BLaER1 (cell line): ENCODE measurements at regions not wholly inside any gene's neighbourhood (a gene's known extent, or its start where the extent isn't known, plus 50 kb on each side); places are given as distances from the start of the nearest gene placed in this dataset.

ENCODE experiments used
- H3K27ac ChIP-seq: shearing (Covaris generic); formaldehyde crosslinking; 2 replicates; pipeline ENCODE4 v1.8.1; 2022
- H3K27me3 ChIP-seq: shearing (Covaris generic); formaldehyde crosslinking; 2 replicates; pipeline ENCODE4 v1.8.1; 2022
- H3K36me3 ChIP-seq: shearing (Covaris generic); formaldehyde crosslinking; 2 replicates; pipeline ENCODE4 v1.8.1; 2022
- H3K4me1 ChIP-seq: shearing (Covaris generic); formaldehyde crosslinking; 2 replicates; pipeline ENCODE4 v1.8.1; 2022
- H3K4me2 ChIP-seq: shearing (Covaris generic); formaldehyde crosslinking; 2 replicates; pipeline ENCODE4 v1.8.1; 2022
- H3K4me3 ChIP-seq: shearing (Covaris generic); formaldehyde crosslinking; 2 replicates; pipeline ENCODE4 v1.8.1; 2022
- H3K9ac ChIP-seq: shearing (Covaris generic); formaldehyde crosslinking; 2 replicates; pipeline ENCODE4 v1.8.1; 2022
- H3K9me3 ChIP-seq: shearing (Covaris generic); formaldehyde crosslinking; 2 replicates; pipeline ENCODE4 v1.8.1; 2022
- H4K20me1 ChIP-seq: shearing (Covaris generic); formaldehyde crosslinking; 2 replicates; pipeline ENCODE4 v1.8.1; 2022
- Cebpa-rat ChIP-seq: shearing (Covaris generic); IDR thresholded peaks from 2 replicates; pipeline ENCODE4 v1.8.1; 2022

DNA sequence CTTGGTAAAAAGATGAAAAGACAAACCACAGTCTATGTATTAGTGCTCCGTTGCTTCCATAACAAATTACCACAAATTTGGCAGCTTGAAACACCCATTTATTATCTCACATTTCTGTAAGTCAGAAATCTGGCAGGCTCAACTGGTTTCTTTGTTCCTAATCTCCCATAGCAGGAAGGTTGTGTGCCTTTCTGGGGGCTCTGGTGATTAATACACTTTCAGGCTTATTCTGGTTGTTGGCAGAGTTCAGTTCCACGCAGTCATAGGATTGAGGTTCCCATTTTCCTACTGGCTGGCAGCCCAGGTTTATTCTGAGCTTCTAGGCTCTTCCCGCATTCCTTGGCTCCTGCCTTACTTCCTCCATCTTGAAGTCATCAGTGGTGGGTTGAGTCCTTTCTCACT is 189.3 kb downstream of the ANAPC1 start:
- H3K4me3 ChIP-seq = no peak overlapping the region
- no peak overlapping the region for H3K4me2 ChIP-seq
- TF ChIP-seq Cebpa-rat = no peak
- H3K4me1 ChIP-seq = peaks cover 9% of the 10 kb centered on the region
- no peak overlapping the region for H3K9ac ChIP-seq
- no peaks in the 10 kb centered on the region for H3K9me3 ChIP-seq
- H3K27ac ChIP-seq = no peak overlapping the region
- no peaks in the 10 kb centered on the region for H4K20me1 ChIP-seq
- no peaks in the 10 kb centered on the region for H3K36me3 ChIP-seq
- no peaks in the 10 kb centered on the region for H3K27me3 ChIP-seq

- Histone ChIP-seq H3K9me3 (no peaks in the 10 kb centered on the region), H4K20me1 (no peaks in the 10 kb centered on the region), H3K4me1 (peaks cover 9% of the 10 kb centered on the region), H3K36me3 (no peaks in the 10 kb centered on the region), H3K4me3 (no peak overlapping the region), H3K27ac (no peak overlapping the region), H3K27me3 (no peaks in the 10 kb centered on the region), H3K9ac (no peak overlapping the region), H3K4me2 (no peak overlapping the region)
- TF ChIP-seq Cebpa-rat = no peak
These were observed 188.5 kb downstream of the ANAPC1 start for GRCh38 chr2:111695441-111696007.

- no peaks in the 10 kb centered on the region for H3K27me3 ChIP-seq
These were observed 187.8 kb downstream of the ANAPC1 start for GRCh38 chr2:111696226-111696625.

DNA sequence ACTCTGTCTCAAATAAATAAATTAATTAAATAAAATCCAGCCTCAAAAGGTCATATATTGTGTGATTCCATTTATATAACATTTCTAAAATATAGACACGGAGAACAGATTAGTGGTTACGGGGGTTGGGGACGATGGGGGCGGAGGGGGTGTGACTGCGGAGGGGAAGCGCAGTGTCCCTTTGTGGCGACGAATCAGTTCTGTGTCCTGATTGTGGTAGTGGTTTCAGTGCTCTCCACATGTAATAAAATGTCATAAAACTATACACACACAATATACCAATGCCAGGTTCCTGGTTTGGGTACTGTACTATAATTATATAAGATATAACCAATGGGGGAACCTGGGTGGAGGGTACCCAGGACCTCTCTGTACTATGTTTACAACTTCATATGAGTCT is 186.4 kb downstream of the ANAPC1 start:
- H3K4me3 ChIP-seq = no peak overlapping the region
- no peak overlapping the region for H3K4me2 ChIP-seq
- H3K27ac ChIP-seq = no peak overlapping the region
- no peaks in the 10 kb centered on the region for H4K20me1 ChIP-seq
- H3K27me3 ChIP-seq = no peaks in the 10 kb centered on the region
- H3K9me3 ChIP-seq = no peaks in the 10 kb centered on the region
- H3K36me3 ChIP-seq = no peaks in the 10 kb centered on the region
- peaks cover 19% of the 10 kb centered on the region for H3K4me1 ChIP-seq
- TF ChIP-seq Cebpa-rat = no peak
- H3K9ac ChIP-seq = no peak overlapping the region

More at GRCh38 chr2:111696226-111696625, 187.8 kb downstream of the ANAPC1 start:
- Histone ChIP-seq H3K27ac (no peak overlapping the region), H3K4me3 (no peak overlapping the region), H3K36me3 (no peaks in the 10 kb centered on the region), H4K20me1 (no peaks in the 10 kb centered on the region), H3K9me3 (no peaks in the 10 kb centered on the region), H3K4me1 (peaks cover 9% of the 10 kb centered on the region), H3K9ac (no peak overlapping the region), H3K4me2 (no peak overlapping the region)
- no peak for TF ChIP-seq Cebpa-rat

GRCh38 chr2:111698089-111698488 is 185.9 kb downstream of the ANAPC1 start:
- Histone ChIP-seq H3K9ac (no peak overlapping the region), H3K27ac (no peak overlapping the region), H3K27me3 (no peaks in the 10 kb centered on the region), H3K4me2 (no peak overlapping the region), H3K9me3 (no peaks in the 10 kb centered on the region), H3K4me1 (peaks cover 22% of the 10 kb centered on the region), H3K4me3 (no peak overlapping the region), H4K20me1 (no peaks in the 10 kb centered on the region), H3K36me3 (no peaks in the 10 kb centered on the region)
- TF ChIP-seq Cebpa-rat = no peak

DNA sequence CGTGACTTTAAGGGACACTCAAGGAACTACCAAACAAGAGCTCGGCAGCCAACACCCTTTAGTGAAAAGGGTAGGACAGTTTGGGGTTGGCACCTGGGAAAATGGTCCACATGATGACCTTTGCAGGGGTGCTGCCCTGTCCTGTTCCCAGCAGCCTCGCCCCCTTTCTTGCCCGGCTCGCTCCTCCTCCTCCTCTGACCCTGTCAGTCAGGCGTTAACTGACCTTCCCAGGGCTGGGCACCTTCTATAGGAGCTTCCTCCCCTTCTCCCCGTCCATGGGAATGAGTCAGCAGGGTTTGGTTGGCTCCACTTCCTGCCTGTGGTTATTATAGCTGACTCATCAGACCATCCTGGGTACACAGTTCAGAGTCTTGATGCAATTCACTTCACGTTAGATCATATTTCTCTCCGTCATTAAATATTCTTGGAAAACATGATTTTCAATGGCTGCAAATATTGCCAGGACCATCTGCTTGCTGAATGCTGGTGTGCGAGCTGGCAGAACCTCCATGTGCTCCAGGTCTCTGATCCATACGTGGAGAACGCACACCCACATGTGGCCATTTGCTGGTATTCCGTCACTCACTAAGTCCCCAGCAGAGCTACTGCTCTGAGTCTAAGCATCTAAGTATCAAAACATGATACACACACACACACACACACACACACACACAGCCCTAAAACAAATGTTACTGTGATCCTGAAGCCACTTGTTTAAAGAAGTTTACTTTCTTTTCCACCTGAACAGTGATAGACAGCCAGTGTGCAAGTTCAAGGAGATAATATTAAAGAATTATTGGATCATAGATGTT is 185.0 kb downstream of the ANAPC1 start:
- no peak overlapping the region for H3K4me3 ChIP-seq
- H3K4me2 ChIP-seq = peak overlapping the region; percentile 67
- H3K4me1 ChIP-seq = peaks cover 28% of the 10 kb centered on the region
- no peaks in the 10 kb centered on the region for H3K9me3 ChIP-seq
- no peak overlapping the region for H3K27ac ChIP-seq
- no peak for TF ChIP-seq Cebpa-rat
- no peaks in the 10 kb centered on the region for H3K36me3 ChIP-seq
- no peaks in the 10 kb centered on the region for H3K27me3 ChIP-seq
- H3K9ac ChIP-seq = no peak overlapping the region
- no peaks in the 10 kb centered on the region for H4K20me1 ChIP-seq

DNA sequence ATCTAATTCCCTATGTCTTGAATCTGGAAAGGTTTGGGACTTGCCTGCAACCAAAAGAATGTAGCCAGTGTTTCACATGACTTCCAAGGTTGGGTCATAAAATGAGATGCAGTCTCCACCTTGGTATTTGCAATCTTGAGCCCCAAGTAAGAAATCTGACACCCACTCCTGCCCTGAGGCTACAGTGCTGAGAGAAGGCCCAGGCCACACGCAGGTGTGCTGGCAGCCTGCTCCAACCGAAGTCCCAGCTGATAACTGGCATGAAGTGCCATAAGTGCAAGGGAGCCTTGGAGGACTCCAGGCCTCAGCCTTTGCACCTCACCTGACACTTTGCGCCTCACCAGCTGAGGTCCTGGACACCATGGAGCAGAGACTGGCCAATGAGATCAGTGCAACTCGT is 182.7 kb downstream of the ANAPC1 start:
- no peaks in the 10 kb centered on the region for H3K27me3 ChIP-seq
- H3K36me3 ChIP-seq = no peaks in the 10 kb centered on the region
- TF ChIP-seq Cebpa-rat = no peak
- H4K20me1 ChIP-seq = no peaks in the 10 kb centered on the region
- H3K4me1 ChIP-seq = peaks cover 52% of the 10 kb centered on the region
- H3K9ac ChIP-seq = no peak overlapping the region
- H3K4me3 ChIP-seq = no peak overlapping the region
- no peak overlapping the region for H3K27ac ChIP-seq
- H3K4me2 ChIP-seq = no peak overlapping the region
- no peaks in the 10 kb centered on the region for H3K9me3 ChIP-seq

DNA sequence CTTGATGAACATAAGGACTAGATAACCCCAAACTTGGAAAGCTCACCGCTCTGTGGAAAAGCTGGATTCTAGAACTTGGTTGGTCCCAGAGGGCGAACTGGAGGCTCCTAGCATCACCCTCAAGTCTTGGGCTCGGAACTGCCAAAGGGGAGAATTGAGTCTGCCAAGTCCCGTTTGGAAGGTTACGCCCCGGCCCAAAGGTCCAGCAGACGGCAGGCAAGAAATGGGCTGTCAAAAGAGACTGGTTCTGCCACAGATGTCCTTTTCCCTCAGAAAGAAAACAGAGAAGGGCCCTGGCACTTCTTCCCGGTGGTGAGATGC is 182.2 kb downstream of the ANAPC1 start:
- H3K4me3 ChIP-seq = no peak overlapping the region
- TF ChIP-seq Cebpa-rat = no peak
- no peaks in the 10 kb centered on the region for H3K9me3 ChIP-seq
- no peaks in the 10 kb centered on the region for H3K27me3 ChIP-seq
- H3K27ac ChIP-seq = no peak overlapping the region
- H3K36me3 ChIP-seq = no peaks in the 10 kb centered on the region
- H3K9ac ChIP-seq = no peak overlapping the region
- H3K4me1 ChIP-seq = peaks cover 56% of the 10 kb centered on the region
- no peak overlapping the region; the same call in 1 of the 2 replicates for H3K4me2 ChIP-seq
- H4K20me1 ChIP-seq = no peaks in the 10 kb centered on the region

DNA sequence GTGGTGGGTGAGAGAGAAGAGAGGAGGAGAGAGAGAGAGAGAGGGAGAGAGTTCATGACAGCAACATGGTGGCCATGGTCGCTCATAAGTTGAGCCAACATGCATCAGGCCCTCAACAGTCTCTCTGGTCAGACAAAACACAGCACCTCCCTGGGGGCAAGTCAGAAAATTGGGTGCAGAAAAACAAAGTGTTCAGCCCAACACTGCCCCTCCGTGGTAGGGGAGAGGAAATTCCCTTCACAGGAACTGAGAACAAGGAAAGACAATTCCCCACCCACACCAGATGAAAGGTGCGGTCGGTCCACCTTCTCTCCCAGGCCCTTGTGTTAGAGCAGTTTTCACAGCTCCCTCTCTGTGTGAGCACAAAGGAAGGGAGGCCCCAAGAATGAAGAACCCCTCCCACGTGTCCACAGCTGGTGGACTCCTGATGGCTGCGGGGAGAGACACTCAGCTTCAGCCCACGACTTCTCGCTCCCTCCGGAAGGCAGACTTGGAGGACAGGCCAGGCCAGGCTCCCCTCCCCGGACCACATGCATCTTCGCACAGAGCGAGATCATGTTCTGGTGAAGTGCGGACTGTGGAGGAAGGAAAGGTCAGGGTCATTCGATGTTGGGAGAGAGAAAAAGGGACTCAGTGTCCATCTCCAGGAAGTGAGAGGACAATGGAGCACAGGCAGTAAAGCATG is 181.7 kb downstream of the ANAPC1 start:
- H3K4me1 ChIP-seq = peaks cover 60% of the 10 kb centered on the region
- TF ChIP-seq Cebpa-rat = no peak
- no peak overlapping the region for H3K4me3 ChIP-seq
- H3K9me3 ChIP-seq = no peaks in the 10 kb centered on the region
- no peaks in the 10 kb centered on the region for H4K20me1 ChIP-seq
- H3K9ac ChIP-seq = no peak overlapping the region
- no peak overlapping the region; the same call in 1 of the 2 replicates for H3K4me2 ChIP-seq
- H3K27me3 ChIP-seq = no peaks in the 10 kb centered on the region
- H3K27ac ChIP-seq = no peak overlapping the region
- no peaks in the 10 kb centered on the region for H3K36me3 ChIP-seq

- Histone ChIP-seq H3K4me1 (peaks cover 60% of the 10 kb centered on the region), H3K9ac (no peak overlapping the region), H3K4me3 (no peak overlapping the region), H3K36me3 (no peaks in the 10 kb centered on the region), H3K27ac (no peak overlapping the region), H3K27me3 (no peaks in the 10 kb centered on the region), H3K9me3 (no peaks in the 10 kb centered on the region), H4K20me1 (no peaks in the 10 kb centered on the region), H3K4me2 (no peak overlapping the region)
- no peak for TF ChIP-seq Cebpa-rat
These were observed 181.2 kb downstream of the ANAPC1 start for GRCh38 chr2:111702804-111703196.
